Activated CD8-positive, alpha-beta memory T cell treated with anti-CD3 and anti-CD28 coated beads for 48 hours (primary cell): ENCODE measurements at regions not wholly inside any gene's neighbourhood (a gene's known extent, or its start where the extent isn't known, plus 50 kb on each side); places are given as distances from the start of the nearest gene placed in this dataset.
"Not testable (repeated sequence)": the region's sequence is repeated elsewhere in the genome, so short reads cannot be mapped to it uniquely, and the experiment has no call there.

Experiments
- DNase-seq, 3 experiments: peaks; one replicate each; pipeline ENCODE4 v3.0.0-alpha.2; 2020; ENCODE audit warnings: low read depth in 2 of 3, low spot score in 2 of 3

GRCh38 chr5:156019571-156020180 is 307.3 kb upstream of the SGCD start:
- DNase-seq, result no peak

DNA sequence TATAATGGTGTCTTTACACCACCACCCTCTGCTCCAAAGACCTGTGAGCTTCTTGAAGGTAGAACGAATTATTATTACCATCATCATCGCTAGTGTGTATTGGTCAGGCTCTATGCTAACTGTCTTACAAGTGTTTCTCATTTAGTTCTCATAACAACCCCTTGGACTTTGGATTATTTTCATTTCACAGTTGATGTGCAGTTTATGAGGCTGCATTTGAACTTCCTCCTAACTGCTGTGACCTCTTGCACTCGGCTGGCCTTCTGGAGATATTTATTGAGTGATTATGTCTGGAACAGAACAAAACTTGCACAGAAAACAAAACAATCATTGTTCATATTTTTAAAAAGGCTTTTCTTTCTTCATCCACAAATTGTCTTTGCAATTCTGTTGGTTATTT is 306.3 kb upstream of the SGCD start:
- DNase-seq, result no peak

DNA sequence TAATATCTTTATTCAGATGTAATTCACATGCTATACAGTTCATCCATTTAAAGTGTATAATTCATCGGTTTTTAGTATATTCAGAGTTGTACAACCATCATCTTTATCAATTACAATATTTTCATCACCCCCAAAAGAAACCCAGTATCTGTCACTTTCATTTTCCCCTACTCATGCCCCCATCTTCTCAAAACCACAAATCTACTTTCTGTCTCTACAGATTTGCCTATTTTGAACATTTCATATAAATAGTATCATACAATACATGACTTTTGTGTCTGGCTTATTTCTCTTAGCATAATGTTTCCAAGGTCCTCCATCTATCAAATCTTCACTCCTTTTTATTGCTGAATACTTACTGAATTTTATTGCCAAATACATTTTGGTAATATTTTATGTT is 305.1 kb upstream of the SGCD start:
- no peak for DNase-seq

- DNase-seq, result no peak
Measured at GRCh38 chr5:156025656-156026055, 301.3 kb upstream of the SGCD start.

DNA sequence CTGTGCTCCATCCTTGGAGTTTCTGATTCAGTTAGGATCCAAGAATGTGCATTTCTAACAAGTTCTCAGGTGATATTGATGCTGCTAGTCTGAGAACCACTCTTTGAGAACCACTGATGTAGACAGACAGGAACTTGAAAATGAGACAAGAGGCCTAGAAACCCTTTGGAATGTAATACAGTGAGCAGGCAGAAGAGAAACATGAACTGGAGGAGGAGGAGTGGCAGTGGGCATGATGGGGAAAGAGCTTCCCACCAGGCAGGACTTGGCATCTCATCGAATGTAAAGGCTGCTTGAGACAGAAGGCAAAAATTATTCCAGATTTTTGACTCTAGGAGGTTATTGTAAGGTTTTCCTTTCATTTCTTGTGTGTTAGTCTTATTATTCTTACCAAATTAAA is 295.8 kb upstream of the SGCD start:
- DNase-seq, result no peak

DNA sequence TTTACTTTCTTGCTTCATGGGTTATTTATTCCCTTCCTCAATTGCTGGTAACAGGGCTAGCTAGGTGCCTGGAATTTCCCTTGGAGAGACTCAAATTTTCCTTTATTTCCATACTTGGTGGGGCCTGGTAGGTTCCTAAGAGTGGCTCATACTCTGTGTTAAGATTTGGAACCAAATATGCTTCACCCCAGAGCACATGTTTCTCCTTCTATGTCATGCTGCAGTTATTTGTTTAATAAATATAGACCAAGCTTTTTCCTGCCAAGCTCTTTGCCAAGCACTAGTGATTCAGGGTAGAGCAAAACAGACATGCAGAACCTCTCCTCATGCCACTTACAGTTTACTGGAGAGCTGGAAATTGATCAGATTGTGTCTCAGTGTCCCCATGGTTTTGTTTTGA is 290.3 kb upstream of the SGCD start:
- no peak for DNase-seq

DNA sequence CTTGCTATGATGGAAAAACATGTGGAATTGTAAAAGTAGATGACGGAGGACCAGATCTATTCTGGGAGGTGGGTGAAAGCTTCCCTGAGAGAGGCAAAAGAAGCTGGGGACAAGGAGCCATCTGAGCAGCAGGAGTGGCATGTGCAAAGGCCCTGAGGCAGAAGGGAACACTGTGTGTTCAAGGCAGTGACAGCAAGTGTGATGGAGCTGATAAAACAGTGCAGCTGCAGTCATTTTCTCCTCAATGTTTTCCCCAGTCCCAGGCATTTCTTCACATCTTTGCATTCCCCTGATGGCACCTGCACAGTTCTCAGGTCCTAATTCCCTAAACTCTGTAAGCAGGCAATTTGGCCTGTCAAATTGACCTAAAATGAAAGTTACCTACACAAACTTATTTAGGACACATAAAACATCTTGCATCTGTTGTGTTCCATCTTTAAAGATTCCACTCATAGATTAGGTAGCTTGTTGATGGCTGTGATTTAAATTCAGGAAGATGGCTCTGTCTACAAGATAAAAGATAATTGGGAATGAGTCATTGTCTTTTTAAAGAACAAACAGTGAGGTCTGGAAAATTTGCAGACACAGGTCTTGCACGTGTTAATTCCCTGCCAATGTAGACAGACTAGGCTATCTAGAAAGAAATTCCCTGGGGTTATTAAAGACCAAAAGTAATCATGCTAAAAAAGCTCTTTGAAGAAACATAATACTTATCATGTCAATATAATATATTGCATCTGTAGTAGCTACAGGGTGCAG is 289.6 kb upstream of the SGCD start:
- DNase-seq, result no peak

DNA sequence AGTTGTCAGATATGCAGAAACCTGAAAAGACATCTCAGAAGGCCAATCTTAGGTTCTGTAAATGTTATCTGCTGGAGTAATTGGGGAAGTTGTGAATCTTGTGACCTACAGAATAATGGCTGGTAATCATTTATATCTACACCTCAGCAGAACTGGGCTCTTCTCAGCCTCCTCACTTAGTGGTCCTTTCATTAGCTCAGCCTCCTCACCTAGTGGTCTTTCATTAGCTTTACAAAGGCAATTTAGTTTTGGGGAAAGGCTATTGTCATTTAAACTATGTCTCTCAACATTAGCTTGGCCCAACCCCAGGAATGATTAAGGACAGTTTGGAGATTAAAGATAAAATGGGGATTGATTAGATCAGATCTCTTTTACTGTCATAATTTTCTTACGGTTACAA is 284.2 kb upstream of the SGCD start:
- DNase-seq, result no peak

DNA sequence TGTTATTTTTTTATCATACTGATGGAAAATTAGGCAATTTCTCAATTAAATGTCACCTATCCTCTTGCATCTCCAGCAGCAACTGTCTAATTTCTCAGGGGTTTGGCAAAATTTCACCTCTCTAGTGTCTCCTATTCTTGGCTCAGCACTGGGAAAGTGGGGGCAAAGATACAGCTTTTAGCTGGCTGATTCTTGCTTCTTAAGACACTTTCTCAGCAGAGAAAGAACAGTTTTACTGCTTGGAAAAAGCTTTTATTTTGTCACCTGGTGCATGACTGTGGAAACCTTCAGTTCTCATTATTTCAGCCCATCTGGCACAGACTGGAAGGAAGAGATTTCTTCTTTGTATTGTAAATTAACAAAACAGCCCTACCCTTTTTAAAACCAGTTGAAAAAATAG is 283.6 kb upstream of the SGCD start:
- DNase-seq, result no peak

DNA sequence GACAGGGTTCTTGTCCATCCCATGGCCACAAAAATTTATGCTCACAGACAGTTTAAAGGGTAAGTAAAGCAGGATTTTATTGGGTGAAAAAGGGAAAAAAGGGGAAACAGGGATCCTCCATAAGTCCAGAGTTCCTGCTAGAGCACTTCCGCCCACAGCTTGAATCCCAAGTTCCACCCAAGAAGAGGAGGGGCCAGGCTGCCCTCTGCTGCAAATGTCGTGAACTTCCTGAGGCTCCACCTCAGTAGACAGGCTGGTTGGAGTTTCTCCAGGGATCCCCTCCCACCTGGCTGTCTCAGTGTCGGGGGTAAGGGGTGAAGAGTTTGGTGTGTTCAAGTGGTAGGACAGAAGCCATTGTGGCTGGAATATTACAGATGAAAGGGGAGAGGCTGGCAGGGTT is 275.0 kb upstream of the SGCD start:
- no peak for DNase-seq

DNA sequence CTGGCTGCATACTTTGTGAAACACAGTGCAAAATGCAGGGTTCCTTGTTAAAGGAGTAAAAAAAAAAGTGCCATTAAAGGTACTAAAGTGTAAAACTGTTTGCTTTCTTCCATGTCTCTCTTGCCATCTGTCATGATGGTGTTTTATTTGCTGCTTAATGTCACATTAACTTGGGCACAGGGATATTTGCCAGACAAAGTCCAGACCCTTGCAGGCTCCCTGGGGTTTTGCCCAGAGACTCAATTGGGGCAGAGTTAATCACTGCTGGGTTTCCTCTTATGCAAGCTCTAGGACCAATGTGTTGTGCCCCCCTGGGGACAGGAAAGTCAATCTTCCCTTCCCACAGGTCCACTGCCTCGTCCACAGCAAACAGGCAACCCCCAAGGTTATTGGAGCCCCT is 274.3 kb upstream of the SGCD start:
- DNase-seq, result no peak

- DNase-seq, result no peak
Measured at GRCh38 chr5:156053056-156053455, 273.9 kb upstream of the SGCD start.

GRCh38 chr5:156076912-156077311 is 250.1 kb upstream of the SGCD start:
- DNase-seq, result no peak

- no peak for DNase-seq
Measured at GRCh38 chr5:156087577-156088110, 239.3 kb upstream of the SGCD start.

DNA sequence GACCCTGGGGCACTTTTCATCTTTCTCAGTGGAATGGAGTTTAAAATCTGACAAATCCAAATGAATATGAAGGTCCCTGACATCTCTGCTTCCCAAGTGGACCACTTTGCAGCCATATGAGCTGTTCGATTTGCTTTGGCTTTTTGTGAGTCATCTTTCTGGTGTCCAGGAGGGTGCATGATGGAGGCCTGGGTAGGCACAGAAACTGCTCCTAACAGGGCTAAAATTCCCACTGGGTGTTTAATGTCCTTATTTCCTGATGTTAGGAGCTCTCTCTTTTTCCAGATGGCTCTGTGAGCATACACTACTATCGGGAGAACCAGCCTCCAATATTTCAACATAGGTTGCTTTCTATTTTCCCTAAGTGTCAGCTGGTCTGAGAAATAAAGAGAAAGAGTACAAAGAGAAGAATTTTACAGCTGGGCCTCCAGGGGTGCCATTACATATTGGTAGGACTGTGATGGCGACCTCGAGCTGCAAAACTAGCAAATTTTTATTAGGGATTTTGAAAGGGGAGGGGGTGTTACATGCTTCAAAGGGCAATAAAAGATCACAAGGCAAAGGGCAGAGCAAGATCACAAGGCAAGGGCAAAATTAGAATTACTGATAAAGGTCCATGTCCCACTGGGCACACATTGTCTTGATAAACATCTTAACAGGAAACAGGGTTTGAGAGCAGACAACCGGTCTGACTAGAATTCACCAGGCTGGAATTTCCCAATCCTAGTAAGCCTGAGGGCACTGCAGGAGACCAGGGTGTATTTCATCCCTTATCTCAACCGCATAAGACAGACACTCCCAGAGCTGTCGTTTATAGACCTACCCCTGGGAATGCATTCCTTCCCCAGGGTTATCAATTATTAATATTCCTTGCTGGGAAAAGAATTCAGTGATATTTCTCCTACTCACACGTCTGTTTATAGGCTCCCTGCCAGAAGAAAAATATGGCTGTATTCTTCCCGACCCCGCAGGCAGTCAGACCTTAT is 236.7 kb upstream of the SGCD start:
- DNase-seq, result not testable (repeated sequence)

DNA sequence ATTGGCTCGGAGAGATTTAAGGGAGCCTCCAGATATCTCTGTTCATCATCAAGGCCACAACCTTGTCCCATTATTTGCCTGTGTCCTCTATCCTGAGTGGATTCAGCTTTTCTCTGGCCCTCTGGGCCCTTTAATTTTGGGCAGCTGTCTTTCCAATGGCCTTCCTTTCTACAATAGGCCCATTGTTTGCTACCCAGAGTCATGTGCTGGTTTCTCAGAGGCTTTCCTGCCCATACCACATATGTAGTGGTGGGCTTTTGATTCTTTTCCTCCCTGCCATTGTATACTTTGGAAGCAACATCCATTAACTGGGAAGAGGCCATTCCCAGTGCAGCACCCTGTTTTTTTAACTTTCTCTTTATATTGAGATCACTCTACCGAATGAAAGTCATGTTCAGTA is 233.9 kb upstream of the SGCD start:
- DNase-seq, result no peak

DNA sequence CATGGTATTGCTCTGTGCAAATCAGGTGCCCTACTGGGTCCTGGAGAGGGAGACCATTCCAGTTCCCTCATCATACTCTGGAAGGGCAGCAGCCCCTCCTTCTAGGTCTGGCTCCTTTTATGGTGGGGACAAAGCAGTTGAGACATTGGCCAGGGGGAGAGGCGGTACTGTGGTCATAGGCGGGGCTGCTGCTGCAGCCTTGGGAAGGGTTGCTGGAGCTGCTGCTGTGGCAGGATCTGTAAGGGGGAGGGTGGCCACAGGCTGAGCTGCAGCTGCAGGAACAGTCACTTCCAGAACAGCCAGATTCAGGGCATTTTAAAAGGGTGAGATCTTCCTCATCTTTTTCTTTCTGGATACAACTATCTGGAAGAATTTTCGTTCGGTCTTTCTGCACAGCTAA is 233.0 kb upstream of the SGCD start:
- DNase-seq, result no peak

DNA sequence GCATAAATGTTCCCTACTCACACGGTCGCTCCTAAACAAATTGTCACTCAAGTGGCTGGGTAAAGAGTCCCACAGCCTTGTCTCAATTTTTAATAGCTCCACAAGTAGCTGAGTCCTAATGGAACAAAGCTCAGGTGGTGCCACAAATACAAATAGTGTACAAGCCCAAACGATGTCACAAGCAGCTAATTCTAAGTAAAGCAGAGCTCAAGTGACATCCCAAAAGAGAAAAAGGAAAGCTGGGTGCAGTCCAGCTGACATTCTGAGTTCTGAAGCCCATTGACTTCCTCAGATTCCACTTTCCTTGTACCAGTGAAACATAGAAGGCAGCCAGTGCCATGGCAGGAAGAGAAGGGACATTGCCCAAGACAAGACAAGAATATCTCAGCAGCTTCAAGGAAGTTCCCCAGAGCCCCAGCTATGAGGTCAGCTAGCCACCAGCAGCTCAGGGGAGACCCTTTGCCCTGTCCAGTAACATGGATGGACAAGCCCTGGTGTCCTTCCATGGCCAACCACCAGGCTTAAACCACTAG is 231.2 kb upstream of the SGCD start:
- DNase-seq, result no peak

DNA sequence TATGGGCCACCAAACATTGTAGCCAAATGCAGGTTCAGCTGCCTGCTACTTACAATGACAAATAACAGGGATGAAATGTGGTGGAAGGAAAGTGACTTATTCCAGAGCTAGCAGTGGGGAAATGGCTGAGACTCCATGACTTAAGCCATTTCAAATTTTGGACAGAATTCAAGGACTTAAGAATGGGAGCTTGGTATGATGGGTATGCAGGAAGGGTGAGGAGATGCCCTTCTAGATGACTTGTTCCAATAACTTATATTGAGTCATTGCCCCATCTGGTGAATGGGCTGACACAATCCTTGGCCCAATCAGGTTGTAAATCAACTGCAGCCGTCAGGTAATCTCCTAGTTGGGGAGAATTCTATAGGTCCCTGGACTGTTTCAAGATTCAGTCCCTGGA is 230.7 kb upstream of the SGCD start:
- no peak for DNase-seq

GRCh38 chr5:156103155-156103885 is 223.6 kb upstream of the SGCD start:
- no peak for DNase-seq
